HL-60/S4 treated with phorbol 12-myristate 13-acetate at 8.2 ng/mL for 4 days and 3 days (cell line): ENCODE measurements at regions not wholly inside any gene's neighbourhood (a gene's known extent, or its start where the extent isn't known, plus 50 kb on each side); places are given as distances from the start of the nearest gene placed in this dataset.
"Not testable (repeated sequence)": the region's sequence is repeated elsewhere in the genome, so short reads cannot be mapped to it uniquely, and the experiment has no call there.

Experiments
- in situ Hi-C: fragments of 300-500 bp; cut with MboI; formaldehyde crosslinking; loops from 2 replicates; pipeline ENCODE4 v1.15.0; 2022; ENCODE audit warnings: low sequenced_read_pairs

- in situ Hi-C loops, result no loop called here
Measured at GRCh38 chr5:68689010-68689409, 404.8 kb upstream of the SLC30A5 start.

DNA sequence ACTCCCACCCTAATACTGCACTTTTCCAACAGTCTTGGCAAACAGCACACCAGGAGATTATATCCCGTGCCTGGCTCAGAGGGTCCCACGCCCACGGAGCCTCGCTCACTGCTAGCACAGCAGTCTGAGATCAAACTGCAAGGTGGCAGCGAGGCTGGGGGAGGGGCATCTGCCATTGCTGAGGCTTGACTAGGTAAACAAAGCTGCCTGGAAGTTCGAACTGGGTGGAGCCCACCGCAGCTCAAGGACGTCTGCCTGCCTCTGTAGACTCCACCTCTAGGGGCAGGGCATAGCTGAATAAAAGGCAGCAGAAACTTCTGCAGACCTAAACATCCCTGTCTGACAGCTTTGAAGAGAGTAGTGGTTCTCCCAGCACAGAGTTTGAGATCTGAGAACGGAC lies 401.9 kb upstream of the SLC30A5 start:
- in situ Hi-C loops, result not testable (repeated sequence)

- in situ Hi-C loops, result no loop called here
Measured at GRCh38 chr5:68698025-68698940, 395.5 kb upstream of the SLC30A5 start.

DNA sequence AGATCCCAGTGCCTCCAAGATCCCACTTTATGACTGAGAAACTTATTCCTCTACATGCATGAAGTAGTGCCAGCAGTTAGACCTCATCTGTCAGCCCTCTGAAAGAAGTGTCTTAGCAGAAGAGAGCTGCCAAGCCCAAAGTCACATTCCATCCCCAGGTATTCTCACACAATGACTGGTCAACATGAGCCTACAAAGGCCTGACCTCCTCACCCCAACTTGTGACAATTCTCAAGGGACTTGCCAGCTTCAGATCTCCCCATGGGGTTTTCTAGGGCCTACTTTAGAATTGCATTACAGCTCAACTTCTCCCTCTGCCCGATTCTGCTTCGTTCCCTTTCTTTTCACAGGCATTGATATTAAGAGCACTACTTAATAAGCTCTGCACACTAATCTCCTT lies 393.8 kb upstream of the SLC30A5 start:
- in situ Hi-C loops, result no loop called here

DNA sequence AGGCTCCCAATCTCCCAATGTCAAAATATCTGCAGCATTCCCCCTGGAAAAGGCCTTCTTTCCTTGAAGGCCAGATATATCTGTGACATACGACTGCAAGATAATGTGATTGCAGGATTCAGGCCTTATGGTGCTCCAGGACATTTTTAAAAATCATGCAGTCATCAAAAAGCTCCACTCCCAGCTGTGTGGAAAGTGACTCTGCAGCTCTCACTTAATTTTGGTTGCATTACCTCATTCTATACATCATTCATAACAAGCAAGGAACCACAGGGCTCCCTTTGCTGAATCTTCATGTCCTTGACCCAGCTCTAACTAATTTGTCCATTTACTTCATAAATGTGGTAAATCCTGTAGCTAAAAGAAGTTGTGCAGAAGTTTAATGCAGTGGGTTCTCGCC lies 386.2 kb upstream of the SLC30A5 start:
- in situ Hi-C loops, result no loop called here

GRCh38 chr5:68708156-68708841 lies 385.5 kb upstream of the SLC30A5 start:
- in situ Hi-C loops, result no loop called here

- in situ Hi-C loops, result no loop called here
Measured at GRCh38 chr5:68708842-68709170, 385.0 kb upstream of the SLC30A5 start.

DNA sequence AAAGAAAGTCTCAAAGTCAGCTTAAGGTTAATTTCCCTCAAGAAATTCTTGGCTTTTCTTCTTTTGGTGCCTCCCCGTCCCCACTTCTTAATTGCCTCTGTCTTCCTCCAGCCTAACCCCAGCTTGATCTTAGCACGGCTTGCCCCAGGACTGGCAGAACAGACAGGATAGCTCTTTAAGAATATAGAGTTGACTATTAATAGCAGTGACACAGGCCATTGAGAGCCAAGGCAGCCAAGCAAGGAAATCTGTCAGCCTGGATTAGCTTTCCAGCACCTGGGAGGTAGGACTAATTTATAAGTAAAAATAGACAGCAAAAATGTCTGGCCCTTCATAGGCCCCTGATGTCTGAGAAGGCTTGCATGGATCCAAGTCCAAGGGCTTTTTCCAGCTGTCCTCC lies 384.6 kb upstream of the SLC30A5 start:
- in situ Hi-C loops, result no loop called here

- in situ Hi-C loops, result no loop called here
Measured at GRCh38 chr5:68710514-68710913, 383.3 kb upstream of the SLC30A5 start.

- in situ Hi-C loops, result no loop called here
Measured at GRCh38 chr5:68711293-68712200, 382.3 kb upstream of the SLC30A5 start.

DNA sequence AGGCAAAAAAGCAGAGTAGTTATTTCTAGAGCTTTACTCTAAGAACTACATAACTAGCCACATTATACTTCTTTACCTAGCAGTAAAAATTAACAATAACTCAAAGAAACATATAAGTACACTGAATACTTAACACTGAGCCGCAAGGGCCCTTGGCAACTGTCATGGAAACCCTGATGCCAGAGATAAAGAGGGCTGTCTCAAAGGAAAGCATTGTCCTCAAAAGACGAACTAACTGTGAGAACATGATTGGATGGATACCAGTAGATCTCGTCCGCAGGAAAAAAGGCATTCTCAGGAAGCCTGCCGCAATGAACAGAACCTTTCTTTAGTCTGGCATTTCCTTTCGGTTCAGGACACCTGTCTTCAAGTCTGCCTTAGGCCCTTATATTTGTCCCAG lies 379.0 kb upstream of the SLC30A5 start:
- in situ Hi-C loops, result no loop called here

- in situ Hi-C loops, result no loop called here
Measured at GRCh38 chr5:68720884-68721610, 372.8 kb upstream of the SLC30A5 start.

DNA sequence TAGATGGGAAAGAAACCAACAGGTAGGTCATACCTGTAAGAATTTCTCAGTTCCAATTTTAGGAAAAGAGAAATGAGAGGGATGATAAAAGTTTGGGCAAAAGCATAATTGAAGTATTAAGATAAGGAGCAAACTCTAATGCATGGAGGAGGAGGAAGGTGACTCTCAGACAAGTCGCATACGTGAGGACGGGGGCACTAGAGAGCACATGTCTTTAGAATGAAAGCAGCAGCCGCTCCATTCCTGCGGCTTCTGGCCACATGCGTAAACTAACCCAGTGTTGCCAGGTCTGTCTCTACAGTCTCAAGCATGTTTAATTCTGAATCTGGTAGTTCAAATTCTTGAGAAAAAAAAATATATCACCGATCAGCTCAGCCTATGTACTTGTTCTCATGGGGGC lies 371.5 kb upstream of the SLC30A5 start:
- in situ Hi-C loops, result no loop called here

- in situ Hi-C loops, result no loop called here
Measured at GRCh38 chr5:68725905-68726683, 367.7 kb upstream of the SLC30A5 start.

DNA sequence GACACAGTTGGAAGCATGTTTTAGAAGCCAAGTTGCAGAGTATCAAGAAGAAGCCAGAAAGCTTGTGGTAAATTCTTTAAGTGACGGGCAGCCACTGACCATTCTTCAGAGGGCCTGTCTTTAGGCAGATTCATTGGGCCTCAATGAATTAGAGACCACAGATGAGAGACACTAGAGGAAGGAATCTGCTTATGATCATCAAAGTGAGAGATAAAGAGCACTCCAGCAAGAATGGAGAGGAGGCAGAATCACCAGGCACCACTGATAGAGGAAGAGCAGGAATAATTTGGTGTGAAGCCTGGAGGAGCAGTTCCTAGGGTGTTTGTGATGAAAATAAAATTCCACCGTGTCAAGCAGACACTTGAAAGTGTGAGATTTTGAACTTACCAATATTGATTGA lies 365.9 kb upstream of the SLC30A5 start:
- in situ Hi-C loops, result no loop called here

- in situ Hi-C loops, result no loop called here
Measured at GRCh38 chr5:68729678-68730077, 364.1 kb upstream of the SLC30A5 start.

DNA sequence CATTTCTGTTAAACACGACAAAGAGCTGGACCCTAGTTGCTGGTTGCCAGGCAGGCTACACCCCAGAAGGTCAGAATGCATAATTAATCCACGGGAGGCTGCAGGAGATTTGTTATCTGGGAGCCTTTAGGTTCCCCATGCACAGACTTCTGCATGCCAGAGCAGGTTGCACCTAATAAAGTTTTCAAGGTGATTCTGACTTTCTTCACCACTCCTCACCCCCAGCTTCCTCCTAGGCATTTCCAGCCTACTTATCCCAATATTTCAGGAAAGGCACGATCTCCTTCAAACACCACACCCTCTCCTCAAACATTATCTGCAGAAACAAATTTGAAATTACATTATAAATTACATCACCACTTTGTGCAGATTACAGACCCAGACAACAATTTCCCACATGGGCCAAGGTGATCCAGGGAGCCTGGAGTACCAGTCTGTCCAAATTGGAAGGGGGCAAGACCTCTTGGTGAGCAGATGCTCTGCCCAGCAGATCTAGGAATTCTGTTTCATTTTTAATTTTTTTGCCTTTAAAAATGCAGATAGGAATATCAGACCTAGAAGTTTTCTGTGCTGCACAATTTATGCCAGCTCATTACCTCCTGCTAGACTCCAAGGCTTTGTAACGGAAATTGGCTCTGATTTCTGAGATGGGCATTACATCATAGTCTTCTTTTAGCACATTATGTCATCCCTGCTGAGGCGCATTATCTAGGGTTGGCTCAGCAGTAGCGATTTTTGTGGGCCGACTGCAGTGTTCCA lies 363.4 kb upstream of the SLC30A5 start:
- in situ Hi-C loops, result no loop called here

- in situ Hi-C loops, result no loop called here
Measured at GRCh38 chr5:68730979-68731654, 362.7 kb upstream of the SLC30A5 start.

- in situ Hi-C loops, result no loop called here
Measured at GRCh38 chr5:68732251-68732650, 361.6 kb upstream of the SLC30A5 start.
